Mesodermal cell (in vitro differentiated cells): ENCODE measurements at regions not wholly inside any gene's neighbourhood (a gene's known extent, or its start where the extent isn't known, plus 50 kb on each side); places are given as distances from the start of the nearest gene placed in this dataset.
A peak's percentile ranks its signal among the peaks of the same experiment; 100 is the strongest.

Experiments
- H3K27ac ChIP-seq: 2 replicates; pipeline ENCODE4 v1.7.0; 2013; ENCODE audit warnings: mild to moderate bottlenecking, low read depth, low read length, moderate library complexity; ENCODE audit not compliant: severe bottlenecking
- H3K36me3 ChIP-seq: 2 replicates; pipeline ENCODE4 v1.7.1; 2013; ENCODE audit warnings: mild to moderate bottlenecking, low read length, moderate library complexity; ENCODE audit not compliant: control insufficient read depth, insufficient read depth
- H3K4me1 ChIP-seq: one replicate; pipeline ENCODE4 v1.7.1; 2013; ENCODE audit warnings: mild to moderate bottlenecking, low read length; ENCODE audit not compliant: insufficient read depth, control insufficient read depth, poor library complexity, severe bottlenecking
- H3K4me3 ChIP-seq: 2 replicates; pipeline ENCODE4 v1.7.0; 2013; ENCODE audit warnings: low read length, control low read depth, mild to moderate bottlenecking; ENCODE audit not compliant: insufficient read depth, poor library complexity, severe bottlenecking; ENCODE audit errors: extremely low read depth
- H3K9me3 ChIP-seq: 2 replicates; pipeline ENCODE4 v1.7.1; 2013; ENCODE audit warnings: mild to moderate bottlenecking, low read length, moderate library complexity; ENCODE audit not compliant: control insufficient read depth
- WGBS, 2 experiments: methylation state at CpG; one replicate each; pipeline ENCODE4 v1.1.5; 2013; ENCODE audit warnings: missing lambda C conversion rate in 2 of 2; ENCODE audit not compliant: insufficient coverage in 2 of 2; 5-methylcytosine and 5-hydroxymethylcytosine counted together

- Histone ChIP-seq H3K36me3 (no peaks in the 10 kb centered on the region), H3K27ac (no peak overlapping the region), H3K4me1 (no peaks in the 10 kb centered on the region), H3K4me3 (no peak overlapping the region), H3K9me3 (no peaks in the 10 kb centered on the region)
Observed at GRCh38 chr16:64522548-64522947, 599.3 kb downstream of the CDH11 start.

DNA sequence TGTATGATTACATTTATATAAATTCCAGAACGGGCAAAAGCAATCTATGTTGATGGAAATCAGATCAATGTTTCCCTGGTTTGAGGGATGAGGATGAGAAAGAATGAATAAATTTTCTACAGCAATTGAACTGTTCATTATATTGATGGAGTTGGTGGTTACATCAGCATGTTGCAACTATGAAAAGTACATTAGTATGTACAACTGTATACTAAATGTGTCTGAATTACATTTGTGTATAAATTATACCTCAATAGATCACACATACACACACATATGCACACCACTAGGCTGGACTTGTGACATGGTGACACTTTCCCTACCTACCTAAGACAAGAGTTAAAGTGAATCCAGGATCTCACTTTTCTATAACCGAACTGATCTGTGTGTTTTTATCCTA is 608.0 kb downstream of the CDH11 start:
- WGBS, 2 experiments = no CpG with 5 or more reads among the region's 2 CpGs
- Histone ChIP-seq H3K4me1 (no peaks in the 10 kb centered on the region), H3K9me3 (no peaks in the 10 kb centered on the region), H3K4me3 (no peak overlapping the region), H3K27ac (no peak overlapping the region), H3K36me3 (no peaks in the 10 kb centered on the region)

DNA sequence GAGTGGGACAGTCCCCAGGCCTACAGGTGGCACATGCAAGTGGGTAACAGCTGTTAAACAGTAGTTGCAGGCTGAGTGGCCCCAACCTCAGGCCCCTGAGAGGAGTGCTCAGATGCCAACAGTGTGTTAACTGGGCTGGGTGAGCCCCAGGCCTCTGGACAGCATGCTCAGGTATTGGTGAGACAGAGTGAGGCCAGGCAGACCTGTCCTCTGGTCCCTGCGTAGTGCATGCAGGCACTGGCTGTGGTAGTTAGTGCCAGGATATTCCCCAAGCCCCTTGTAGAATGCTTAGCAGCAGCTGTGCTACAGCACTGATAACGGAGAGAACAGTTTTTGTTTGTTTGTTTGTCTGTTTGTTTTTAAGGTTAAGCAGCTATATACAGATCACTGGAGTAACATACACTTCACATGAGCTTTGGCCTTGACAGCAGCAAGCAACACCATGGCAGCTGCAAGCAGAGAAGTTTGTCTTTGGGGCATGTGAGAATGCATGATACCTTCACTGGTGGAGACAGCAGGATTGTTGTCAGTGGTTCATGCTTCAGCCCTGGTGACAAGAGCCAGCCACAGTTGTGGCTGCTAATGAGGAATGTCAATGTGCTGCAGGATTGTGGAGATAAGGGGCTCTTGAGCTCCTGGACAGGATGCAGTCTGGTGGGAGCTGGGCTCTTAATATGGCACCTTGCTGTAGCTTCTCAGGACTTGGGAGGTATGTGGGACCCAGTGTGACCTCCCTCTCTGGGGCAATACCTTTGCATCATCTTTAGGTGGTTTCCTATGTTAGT is 614.4 kb downstream of the CDH11 start:
- Histone ChIP-seq H3K9me3 (no peaks in the 10 kb centered on the region), H3K4me3 (no peak overlapping the region), H3K36me3 (no peaks in the 10 kb centered on the region), H3K27ac (peak overlapping the region; percentile 25), H3K4me1 (no peaks in the 10 kb centered on the region)
- WGBS, 2 experiments = 83 to 89% methylated on average over 1 of the region's 2 CpGs

DNA sequence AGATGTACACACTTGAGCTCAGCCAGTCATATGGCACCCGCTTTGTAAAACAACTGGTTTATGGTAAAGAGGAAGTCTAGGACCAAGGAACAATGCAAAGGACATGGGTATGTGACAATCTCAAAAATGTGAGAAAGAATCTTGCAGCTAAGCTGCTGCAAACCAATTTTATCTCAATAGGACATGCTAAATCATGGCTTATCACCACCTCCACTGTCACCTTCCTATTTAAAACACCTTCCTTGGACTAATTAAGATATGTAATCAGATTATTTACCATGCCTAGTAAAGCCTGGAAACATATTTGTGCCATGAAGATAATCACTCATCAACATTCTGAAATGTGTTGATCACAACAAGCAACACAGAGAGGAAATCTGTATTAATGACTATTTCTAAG is 622.7 kb downstream of the CDH11 start:
- no peak overlapping the region for H3K27ac ChIP-seq
- H3K4me3 ChIP-seq = no peak overlapping the region
- no peaks in the 10 kb centered on the region for H3K9me3 ChIP-seq
- no peaks in the 10 kb centered on the region for H3K36me3 ChIP-seq
- WGBS, 2 experiments = 80 to 83% methylated on average over 1 of the region's 1 CpG
- no peaks in the 10 kb centered on the region for H3K4me1 ChIP-seq

DNA sequence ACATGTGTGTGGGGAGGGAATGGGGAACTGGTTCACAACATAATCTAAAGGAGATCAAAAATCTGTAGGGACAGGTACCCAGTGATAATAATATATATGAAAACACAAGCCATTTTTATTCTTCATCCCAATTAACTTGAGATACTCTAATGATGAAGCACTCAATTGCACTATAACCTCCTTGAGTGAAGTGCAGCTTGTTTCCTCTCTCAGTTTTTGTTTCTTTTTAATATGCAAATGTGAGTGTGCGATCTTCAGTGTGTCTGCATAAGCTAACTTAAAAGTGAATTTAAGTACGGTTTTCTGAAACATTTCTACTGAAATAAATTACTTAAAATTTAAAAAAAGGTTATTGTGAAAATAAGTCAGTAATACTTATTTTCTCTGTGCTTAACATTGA is 623.5 kb downstream of the CDH11 start:
- no CpG with 5 or more reads among the region's 2 CpGs for WGBS, 2 experiments
- Histone ChIP-seq H3K27ac (no peak overlapping the region), H3K4me1 (no peaks in the 10 kb centered on the region), H3K9me3 (no peaks in the 10 kb centered on the region), H3K36me3 (no peaks in the 10 kb centered on the region), H3K4me3 (no peak overlapping the region)

DNA sequence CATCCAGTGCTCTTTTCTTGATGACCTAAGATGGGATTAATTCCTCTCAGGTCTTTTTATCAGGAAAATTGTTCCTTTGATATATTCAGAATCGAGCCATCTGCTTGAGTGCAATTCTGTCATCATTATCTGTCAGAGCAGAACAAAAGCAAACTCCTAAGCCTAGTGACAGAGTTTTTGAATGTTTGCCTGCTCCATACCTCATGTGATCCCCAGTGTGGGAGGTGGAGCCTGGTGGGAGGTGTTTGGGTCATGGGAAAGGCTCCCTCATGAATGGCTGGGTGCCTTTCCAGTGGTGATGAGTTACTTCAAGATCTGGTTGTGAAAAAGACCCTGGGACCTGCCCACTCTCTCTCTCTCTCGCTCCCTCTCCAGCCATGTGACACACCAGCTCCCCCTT is 628.2 kb downstream of the CDH11 start:
- 63 to 75% methylated on average over 2 of the region's 2 CpGs for WGBS, 2 experiments

GRCh38 chr16:64489449-64489848 is 632.4 kb downstream of the CDH11 start:
- Histone ChIP-seq H3K27ac (no peak overlapping the region), H3K36me3 (no peaks in the 10 kb centered on the region), H3K4me1 (no peaks in the 10 kb centered on the region), H3K4me3 (no peak overlapping the region), H3K9me3 (no peaks in the 10 kb centered on the region)
- no CpG with 5 or more reads among the region's 1 CpG for WGBS, 2 experiments

More for the DNA sequence above, 628.2 kb downstream of the CDH11 start:
- no peak overlapping the region for H3K27ac ChIP-seq
- H3K4me1 ChIP-seq = no peaks in the 10 kb centered on the region
- H3K36me3 ChIP-seq = no peaks in the 10 kb centered on the region
- H3K4me3 ChIP-seq = no peak overlapping the region
- H3K9me3 ChIP-seq = no peaks in the 10 kb centered on the region

DNA sequence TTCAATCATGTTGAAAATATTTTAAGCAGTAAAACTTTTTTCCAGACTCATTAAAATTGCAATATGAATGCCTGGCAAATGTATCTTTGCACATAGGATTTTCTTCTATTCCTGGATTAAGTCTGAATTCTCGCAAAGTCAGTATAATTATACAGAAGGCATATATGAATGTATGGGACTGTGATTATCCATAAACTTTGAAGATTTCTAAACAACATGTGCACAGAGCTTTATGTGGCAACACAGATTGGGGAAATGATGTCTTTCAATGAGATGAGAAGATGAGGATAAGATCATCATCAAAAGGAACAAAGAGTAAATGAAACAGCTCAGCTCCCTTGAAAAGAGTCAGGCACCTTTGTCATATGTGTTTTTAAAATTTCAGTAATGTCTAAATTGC is 635.3 kb downstream of the CDH11 start:
- 100% methylated on average over 1 of the region's 1 CpG; no CpG with 5 or more reads in 1 of the 2 experiments for WGBS, 2 experiments
- H3K27ac ChIP-seq = no peak overlapping the region
- no peaks in the 10 kb centered on the region for H3K36me3 ChIP-seq
- H3K4me1 ChIP-seq = no peaks in the 10 kb centered on the region
- H3K4me3 ChIP-seq = no peak overlapping the region
- no peaks in the 10 kb centered on the region for H3K9me3 ChIP-seq

DNA sequence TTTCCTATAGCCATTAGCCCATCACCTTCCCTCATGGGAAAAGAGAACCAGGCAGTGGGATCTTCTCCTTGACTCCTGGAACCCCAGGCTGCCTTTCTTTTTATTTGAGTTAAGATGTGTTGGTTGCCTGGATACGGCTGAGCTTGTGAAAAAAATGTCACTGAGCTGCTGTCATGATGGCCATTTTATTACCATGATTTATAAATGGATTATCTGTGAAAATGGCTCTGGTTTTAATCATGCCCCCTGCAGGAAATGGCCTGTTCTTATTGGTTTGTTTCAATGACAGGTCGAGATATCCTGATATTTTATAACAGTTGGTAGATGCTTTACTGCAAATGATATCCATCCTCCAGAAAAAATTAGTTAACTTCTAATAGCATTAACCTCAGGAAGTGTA is 640.4 kb downstream of the CDH11 start:
- no peaks in the 10 kb centered on the region for H3K4me1 ChIP-seq
- no peak overlapping the region for H3K4me3 ChIP-seq
- H3K36me3 ChIP-seq = no peaks in the 10 kb centered on the region
- 88 to 100% methylated on average over 1 of the region's 2 CpGs for WGBS, 2 experiments
- no peak overlapping the region for H3K27ac ChIP-seq
- H3K9me3 ChIP-seq = no peaks in the 10 kb centered on the region

DNA sequence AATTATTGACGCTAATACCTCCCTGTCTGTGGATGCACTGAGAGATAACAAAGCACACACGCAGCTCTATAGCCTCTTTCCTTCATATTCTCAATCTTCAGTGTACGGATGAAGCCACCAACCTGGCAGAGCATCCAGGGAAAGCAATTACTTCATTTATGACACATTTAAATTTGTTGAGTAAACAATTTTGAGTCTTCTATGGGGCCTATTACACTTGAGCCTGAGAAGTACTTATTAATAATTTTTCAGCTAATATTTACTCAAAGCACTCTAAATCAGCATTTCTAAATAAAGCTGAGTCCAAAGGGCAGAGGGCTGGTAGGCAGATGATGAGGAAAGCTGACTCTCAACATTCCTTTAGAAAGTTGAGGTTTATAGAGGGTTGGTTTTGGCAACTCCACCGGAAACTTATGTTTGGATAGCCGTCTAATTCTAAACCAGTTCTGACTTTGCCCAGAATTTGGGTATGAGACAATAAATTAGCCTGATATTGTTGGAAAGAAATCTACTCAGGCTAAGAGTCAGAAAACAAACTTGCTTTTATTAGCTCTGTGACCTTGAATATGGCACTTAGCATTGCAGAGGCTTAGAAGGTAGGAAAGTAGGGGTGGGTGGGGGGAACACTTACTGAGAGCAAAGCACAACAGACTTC is 643.5 kb downstream of the CDH11 start:
- H3K4me3 ChIP-seq = no peak overlapping the region
- 94% methylated on average over 3 to 4 of the region's 5 CpGs for WGBS, 2 experiments
- H3K9me3 ChIP-seq = no peaks in the 10 kb centered on the region
- H3K4me1 ChIP-seq = no peaks in the 10 kb centered on the region
- H3K36me3 ChIP-seq = no peaks in the 10 kb centered on the region
- H3K27ac ChIP-seq = no peak overlapping the region

GRCh38 chr16:64475627-64476351 is 646.1 kb downstream of the CDH11 start:
- H3K4me1 ChIP-seq = no peaks in the 10 kb centered on the region
- no peak overlapping the region for H3K27ac ChIP-seq
- H3K4me3 ChIP-seq = no peak overlapping the region
- H3K36me3 ChIP-seq = no peaks in the 10 kb centered on the region
- WGBS, 2 experiments = 92 to 98% methylated on average over 8 to 9 of the region's 11 CpGs
- H3K9me3 ChIP-seq = no peaks in the 10 kb centered on the region
